HG03039 (cell line): ENCODE measurements at regions not wholly inside any gene's neighbourhood (a gene's known extent, or its start where the extent isn't known, plus 50 kb on each side); places are given as distances from the start of the nearest gene placed in this dataset.
"Not testable (repeated sequence)": the region's sequence is repeated elsewhere in the genome, so short reads cannot be mapped to it uniquely, and the experiment has no call there.

Experiments
- ATAC-seq: cut with Tn5 transposase; IDR thresholded peaks from one replicate; pipeline ENCODE4 v1.9.1; 2021; ENCODE audit warnings: mild to moderate bottlenecking, moderate library complexity; ENCODE audit not compliant: unreplicated experiment

DNA sequence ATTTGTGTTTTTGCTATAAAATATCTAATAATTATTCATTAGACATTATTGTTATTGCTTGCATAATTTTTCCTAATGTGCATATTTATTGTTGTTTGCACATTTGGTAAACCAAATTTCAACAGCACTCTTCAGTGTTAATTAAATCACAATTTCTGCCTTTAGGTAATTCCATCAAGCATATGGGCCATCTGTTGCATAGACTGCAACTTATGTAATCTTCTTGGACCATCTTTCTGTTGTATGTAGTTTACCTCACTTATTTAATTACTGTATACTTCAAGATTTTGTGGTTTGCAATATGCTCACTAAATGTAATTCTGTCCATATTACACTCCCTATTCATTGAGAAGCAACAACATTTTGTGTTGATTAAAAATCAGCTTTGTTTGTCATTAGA is 1360.1 kb downstream of the REEP3 start:
- no peak for ATAC-seq

DNA sequence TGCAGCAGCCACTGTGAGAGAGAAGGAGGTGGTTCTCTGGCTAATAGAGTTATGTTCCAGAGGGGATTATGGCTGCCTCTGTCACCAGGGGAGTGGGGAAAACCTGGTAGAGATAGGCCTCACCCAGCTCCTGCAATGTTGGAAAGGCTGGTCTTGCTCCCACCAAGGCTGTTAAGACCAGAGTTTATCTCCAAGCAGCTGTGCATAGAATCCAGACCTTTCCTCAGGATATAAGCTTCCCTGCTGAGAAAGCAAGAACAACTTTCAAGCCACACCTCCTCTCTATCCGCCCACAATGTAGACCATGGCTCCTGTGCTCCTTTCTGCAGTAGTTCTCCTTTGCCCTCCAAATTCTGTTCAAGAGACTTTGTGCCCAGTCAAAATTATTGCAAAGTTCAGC is 1375.4 kb downstream of the REEP3 start:
- ATAC-seq: no peak

DNA sequence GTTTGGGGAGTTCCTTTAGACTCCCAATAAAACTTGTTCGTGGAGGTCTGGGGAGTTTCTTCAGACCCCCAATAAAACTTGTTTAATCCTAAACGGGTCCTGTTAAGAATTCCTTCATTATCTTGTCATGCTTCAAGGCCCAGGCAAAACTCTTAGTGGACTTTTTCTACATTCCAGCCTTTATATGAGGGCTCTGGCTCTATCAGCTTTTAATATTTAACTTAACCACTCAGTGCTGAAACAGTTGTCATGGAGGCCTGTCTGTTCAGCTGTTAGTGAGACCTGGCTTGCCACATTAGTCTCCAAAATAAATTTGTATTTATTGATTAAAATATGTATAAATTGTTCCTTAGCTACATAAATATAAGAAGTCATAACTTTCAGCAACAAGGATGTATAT is 1385.1 kb downstream of the REEP3 start:
- not testable (repeated sequence) for ATAC-seq

DNA sequence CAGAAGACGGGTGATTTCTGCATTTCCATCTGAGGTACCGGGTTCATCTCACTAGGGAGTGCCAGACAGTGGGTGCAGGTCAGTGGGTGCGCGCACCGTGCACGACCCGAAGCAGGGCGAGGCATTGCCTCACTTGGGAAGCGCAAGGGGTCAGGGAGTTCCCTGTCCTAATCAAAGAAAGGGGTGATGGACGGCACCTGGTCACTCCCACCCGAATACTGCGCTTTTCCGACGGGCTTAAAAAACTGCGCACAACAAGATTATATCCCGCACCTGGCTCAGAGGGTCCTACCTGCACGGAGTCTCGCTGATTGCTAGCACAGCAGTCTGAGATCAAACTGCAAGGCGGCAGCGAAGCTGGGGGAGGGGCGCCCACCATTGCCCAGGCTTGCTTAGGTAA is 1403.1 kb downstream of the REEP3 start:
- ATAC-seq: not testable (repeated sequence)

DNA sequence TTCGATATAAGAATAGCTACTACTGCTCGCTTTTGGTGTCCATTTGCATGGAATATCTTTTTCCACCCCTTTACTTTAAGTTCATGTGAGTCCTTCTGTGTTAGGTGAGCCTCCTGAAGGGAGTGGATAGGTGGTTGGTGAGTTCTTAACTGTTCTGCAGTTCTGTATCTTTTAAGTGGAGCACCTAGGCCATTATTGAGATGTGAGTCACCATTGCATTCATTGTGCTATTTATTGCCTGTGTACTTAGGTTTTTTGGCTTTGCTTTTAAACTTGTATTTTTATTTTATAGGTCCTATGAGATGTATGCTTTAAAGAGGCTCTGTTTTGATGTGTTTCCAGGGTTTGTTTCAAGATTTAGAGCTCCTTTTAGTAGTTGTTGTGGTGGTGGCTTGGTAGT is 1430.8 kb downstream of the REEP3 start:
- ATAC-seq: no peak

DNA sequence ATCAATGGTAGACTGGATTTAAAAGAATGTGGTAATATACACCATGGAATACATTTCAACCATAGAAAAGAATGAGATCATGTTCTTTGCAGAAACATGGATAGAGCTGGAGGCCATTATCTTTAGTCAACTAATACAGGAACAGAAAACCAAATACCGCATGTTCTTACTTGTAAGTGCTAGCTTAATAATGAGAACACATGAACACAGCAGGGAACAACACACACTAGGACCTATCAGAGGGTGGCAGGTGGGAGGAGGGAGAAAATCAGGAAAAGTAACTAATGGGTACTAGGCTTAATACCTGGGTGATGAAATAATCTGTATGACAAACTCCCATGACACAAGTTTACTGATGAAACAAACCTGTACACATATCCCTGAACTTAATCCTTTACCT is 1435.2 kb downstream of the REEP3 start:
- no peak for ATAC-seq

DNA sequence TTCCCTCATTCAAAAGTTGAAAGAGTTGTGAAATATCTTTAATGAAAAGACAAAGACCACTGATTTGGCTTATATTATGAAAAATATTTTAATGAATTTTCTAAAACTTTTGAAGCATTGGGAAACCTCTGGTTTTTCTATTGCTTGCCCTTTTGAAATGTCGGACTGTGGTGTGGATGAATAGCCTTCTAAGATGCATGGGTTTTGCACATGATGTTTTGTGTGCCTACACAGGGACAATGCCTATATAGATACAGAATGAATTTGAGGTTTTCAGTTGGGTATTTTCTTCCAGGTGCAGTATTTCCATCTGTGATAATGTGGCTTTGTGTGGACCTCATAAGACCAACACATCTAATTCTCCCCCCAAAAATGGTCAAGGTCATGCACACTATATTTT is 1437.9 kb downstream of the REEP3 start:
- ATAC-seq: no peak

DNA sequence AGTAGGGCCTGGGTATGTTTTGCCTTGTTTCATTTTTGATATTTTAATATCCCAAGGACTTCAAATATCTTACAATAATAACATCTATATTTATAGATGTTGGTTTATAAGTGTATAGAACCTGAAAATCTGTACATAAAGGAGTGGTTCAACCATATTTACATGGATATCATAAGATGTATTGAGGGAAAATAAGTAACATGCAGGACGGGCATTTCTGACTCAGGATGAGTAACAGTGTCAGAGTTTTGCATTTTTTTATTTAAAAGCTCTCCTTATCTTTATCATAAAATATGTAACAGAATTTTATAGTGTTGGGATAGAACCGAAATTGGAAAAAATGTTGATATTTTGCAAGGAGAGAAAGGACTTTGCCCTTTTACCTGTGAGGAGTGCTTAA is 1438.7 kb downstream of the REEP3 start:
- no peak for ATAC-seq

DNA sequence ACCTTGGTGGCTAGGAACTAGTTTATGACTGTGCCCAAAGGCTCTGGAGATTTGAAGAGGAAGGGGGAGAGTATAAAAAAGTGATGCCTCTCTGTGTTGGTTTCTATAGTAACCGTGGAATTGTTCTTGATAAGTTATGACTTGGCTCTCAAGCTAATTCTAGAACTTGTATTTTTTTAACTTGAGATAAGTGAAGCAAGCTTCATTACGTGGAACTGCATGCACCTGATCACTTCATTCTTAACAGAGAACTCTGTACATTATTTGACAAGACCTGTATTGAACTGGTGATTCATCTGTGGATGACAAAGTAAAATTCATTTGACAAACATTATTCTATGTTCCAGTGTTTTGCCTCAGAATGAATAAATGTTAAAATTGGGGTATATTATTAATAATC is 1452.2 kb downstream of the REEP3 start:
- no peak for ATAC-seq

DNA sequence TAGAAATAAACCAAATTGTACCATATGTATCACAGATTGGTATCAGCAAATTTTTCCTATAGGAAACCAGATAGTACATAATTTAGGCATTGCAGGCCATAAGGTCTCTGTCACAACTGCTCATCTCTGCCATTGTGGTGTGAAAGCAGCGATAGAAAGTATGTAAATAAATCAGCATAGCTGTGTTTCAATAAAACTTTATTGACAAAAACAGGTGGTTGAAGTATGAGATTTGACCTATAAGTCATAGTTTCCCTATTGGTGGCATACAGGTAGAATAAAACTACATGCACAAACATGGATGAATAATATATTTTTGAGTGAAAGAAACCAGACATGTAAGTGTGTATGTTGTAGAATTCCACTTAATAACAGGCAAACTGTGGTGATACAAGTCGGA is 1454.9 kb downstream of the REEP3 start:
- ATAC-seq: no peak

DNA sequence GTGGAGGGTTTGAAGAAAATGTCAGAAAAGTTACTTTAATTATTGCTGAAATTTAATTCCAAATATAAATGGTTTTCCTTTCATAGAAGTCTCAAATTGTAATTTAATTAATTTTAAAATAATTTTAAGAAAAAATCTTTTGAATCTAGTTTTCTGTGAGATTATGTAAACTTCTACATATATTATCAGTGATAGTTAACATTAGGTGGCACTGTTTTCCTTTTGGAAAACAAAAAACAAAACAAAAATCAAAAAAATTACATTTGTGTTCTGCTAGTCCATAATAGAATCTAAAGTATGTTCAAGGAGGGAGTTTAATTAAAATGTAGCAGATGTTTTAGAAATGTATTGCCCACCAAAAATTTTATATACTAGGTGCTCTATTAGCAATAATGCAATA is 1456.7 kb downstream of the REEP3 start:
- ATAC-seq: no peak

DNA sequence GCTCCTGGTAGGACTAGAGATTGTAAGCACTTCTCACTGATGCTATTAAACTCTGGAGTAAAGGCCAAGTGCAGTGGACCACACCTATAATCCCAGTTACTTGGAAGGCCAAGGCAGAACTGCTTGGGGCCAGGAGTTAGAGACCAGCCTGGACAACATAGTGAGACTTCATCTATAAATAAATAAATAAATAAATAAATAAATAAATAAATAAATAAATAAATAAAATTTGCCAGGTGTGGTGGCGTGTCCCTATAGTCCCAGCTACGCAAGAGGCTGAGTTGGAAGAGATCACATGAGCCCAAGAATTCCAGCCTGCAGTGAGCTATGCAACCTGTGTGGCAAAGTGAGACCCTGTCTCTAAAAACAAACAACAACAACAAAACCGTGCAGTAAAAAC is 1475.7 kb downstream of the REEP3 start:
- no peak for ATAC-seq

DNA sequence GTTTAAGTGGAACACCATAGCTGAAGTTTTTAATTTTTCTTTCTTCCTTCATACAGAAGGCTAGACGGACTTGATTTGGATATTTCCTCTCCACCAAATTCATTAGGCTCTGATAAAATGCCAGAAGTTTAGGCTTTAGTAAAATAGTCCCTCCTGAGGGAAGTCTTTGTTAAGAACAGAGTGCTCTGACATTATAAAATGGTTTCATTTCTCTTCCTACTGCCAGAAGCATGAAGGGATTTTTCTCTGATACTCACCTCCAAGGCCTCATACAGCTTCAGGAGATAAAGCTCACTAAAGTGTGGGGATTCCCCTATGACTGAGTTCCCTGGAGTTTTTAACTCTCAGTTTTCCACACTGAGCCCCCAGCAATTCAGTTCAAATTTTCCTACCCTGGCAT is 1489.6 kb downstream of the REEP3 start:
- ATAC-seq: no peak

DNA sequence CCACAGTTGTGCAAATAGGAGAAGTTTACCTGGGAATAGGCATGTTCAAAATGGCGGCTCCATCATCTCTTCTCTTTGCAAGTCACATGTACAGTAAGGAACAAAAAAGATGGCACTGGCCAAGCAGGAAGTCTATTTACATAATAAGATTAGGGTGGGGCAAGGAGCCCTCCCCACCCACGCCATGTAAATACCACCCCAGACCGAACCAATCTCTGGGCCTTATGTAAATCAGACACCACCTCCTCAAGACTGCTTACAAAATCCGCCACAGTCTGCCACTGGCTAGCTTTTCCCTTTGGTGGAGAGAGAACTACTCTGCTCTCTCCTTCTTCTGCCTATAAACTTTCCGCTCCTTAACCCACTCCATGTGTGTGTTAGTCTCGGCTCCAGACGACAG is 1496.3 kb downstream of the REEP3 start:
- ATAC-seq: no peak

DNA sequence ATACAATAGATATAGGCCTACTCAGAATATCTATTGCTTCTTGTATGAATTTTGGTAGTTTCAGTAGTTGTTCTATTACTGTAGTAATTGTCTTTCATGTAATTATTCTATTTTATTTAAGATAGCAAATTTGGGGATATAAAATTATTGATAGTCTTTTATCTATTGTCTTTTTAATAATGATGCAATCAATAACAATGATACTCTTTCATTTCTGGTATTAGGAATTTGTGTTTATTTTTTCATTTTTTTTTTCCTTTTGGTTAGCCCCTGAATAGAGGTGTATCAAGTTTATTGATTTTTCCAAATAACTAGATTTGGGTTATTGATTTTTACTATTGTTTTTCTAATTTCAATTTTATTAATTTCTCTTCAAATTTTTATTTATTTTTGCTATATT is 1503.7 kb downstream of the REEP3 start:
- ATAC-seq: no peak

DNA sequence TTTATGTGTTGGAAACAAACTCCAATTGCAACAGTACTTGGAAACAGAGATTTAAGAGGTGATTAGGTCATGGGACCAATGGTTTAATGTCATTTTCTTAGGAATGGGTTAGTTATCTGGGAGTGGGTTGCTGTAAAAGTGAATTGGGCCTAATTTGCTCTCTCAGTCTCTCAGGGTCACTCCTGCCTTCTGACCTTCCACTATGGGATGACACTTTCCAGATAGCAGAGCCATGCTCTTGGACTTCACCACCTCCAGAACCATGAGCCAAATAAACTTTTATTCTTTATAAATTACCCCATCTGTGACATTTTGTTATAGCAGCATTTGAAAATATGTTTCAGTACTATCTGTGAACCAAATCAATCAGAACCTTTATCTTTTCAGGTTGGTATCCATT is 1509.1 kb downstream of the REEP3 start:
- ATAC-seq: no peak

DNA sequence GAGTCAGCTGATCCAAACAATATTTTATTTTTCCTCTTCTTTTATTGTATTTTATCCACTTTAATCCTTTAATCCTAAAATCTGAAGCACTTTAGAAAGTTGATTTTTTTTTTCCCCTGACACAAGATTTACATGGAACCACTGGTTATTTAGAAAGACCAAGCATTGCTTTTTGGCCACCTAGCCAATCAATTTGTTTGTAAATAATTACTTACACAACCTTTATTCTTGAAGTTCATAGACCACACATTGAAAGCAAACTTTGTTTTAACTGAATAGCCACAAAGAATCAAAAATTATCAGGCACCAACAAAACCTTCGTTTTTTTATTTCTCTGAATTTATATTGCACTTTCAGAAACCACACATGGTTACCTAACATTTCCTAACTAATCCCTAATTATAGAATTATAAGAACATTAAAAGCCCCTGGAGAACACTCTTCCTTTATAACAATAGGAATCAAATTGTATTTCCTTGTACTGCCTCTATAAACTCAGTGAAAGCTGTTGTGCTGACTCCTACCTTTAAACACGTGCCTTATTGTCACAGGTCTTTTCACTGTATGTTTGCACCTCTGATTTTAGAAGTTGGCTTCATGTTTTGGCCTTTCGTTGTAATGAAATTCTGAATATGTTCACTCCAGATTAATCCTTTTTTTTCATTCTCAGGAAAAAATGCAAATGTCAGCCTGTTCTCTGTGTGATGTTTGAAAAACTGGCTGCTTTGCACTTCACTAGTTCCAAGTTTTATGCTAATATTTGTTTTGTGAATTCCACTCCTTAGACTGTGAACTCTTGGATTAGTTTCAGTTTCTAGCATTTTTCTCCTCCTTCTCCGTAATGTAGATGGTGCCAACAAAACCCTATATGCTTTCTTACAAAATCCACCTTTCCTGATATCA is 1511.9 kb downstream of the REEP3 start:
- ATAC-seq: no peak

DNA sequence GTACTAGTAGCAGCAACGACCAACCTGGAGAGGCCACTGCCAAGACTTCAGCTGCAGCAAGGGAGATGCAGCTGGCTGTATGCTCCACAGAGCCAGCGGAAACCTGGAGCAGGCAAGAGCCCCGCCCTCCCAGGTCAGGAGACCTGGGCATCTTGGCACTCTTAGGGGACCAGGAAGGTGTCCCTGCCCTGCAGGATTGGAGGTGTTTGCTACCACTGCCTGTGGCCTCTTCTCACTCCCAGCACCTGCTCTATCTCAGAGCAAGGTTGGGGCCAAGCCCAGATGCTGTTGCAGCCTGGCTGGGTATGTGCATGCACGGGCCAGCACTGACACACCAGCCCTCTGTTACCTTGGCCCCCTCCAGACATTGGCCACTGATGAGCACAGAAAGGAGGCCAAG is 1512.8 kb downstream of the REEP3 start:
- no peak for ATAC-seq

DNA sequence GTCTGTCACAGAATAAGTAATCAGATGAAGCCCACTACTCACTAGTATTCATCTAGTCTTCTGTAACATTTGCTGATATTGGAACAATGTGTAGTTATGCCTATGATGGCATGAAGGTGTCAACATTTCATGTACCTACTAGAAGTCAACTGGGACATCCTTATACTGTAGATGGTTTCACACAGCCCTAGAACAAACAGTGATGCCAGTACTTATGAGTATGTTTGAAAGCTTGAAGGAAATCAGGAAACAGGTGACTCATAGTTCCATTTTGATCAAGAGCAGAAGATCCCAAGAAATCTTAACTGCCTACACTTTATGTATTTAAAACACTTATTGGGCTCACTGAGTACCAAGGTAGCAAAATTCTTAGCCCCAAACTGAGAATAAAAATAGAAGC is 1519.6 kb downstream of the REEP3 start:
- ATAC-seq: no peak

DNA sequence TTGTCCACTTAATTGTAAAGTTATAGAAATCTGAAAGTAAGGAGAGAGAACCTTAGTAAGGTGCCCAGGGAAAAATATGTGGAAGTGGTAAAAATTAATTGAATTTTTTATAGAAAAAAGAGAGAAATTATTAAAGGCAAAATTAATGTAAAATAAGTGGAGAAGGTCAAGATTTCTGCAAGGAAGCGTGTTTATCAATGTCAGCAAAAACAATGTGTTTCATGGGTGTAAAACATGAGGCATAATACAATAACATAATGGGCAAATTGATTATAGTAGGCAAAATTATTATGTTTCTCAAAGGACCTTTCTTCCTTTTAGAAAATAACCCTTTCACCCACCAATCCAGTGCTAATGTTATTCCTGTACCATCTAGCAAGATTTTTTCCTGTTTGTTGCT is 1520.1 kb downstream of the REEP3 start:
- ATAC-seq: no peak

DNA sequence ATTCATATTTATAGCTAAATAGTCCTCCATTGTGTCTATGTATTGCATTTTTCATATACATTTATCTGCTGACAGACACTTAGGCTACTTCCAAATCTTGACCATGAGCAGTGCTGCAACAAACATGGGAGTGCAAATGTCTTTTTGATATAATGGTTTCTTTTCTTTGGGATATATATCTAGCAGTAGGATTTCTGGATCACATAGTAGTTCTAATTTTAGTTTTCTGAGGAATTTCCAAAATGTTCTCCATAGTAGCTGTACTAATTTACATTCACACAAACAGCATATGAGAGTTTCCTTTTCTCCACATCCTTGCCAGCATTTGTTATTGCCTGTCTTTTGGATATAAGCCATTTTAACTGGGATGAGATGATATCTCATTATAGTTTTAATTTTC is 1521.3 kb downstream of the REEP3 start:
- ATAC-seq: no peak

DNA sequence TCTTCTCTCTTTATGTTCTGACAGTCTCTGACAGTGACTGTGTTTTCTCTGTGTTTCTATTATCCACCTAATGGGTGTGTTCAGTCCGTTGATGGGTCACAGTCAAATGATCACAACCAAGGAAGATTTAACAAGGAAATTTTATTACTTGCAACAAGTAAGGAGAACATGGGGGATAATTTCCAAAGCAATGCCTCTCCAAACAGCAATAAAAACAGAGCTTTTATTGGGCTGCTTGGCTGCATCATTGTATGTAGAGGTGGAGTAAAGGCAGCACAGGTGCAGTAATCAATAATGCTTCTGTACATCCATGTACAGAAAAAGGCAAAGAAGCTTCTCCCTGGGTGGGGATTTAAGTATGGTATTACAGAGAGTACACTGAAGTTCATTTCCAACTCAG is 1525.6 kb downstream of the REEP3 start:
- ATAC-seq: no peak

DNA sequence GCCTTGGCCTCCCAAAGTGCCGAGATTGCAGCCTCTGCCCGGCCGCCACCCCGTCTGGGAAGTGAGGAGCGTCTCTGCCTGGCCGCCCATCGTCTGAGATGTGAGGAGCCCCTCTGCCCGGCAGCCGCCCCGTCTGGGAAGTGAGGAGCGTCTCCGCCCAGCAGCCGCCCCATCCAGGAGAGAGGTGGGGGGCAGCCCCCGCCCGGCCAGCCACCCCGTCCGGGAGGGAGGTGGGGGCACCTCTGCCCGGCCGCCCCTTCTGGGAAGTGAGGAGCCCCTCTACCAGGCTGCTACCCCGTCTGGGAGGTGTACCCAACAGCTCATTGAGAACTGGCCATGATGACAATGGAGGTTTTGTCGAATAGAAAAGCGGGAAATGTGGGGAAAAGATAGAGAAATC is 1530.9 kb downstream of the REEP3 start:
- not testable (repeated sequence) for ATAC-seq
